Stomach (tissue), 4 donors: ENCODE measurements at regions not wholly inside any gene's neighbourhood (a gene's known extent, or its start where the extent isn't known, plus 50 kb on each side); places are given as distances from the start of the nearest gene placed in this dataset.

Experiments used
- EP300 ChIP-seq: sonication (generic); formaldehyde crosslinking; IDR thresholded peaks from one replicate; pipeline ENCODE4 v1.6.1; 2017; ENCODE audit warnings: antibody characterized with exemption
- POLR2A ChIP-seq, 4 donors: fragments of 450-650 bp; IDR thresholded peaks; one replicate each; pipeline ENCODE4 v1.6.1; 2016; ENCODE audit warnings: antibody characterized with exemption in 4 of 4, control low read depth in 2 of 4, mild to moderate bottlenecking in 1 of 4, moderate library complexity in 1 of 4
- POLR2AphosphoS5 ChIP-seq, 3 donors: sonication (generic); formaldehyde crosslinking; IDR thresholded peaks; one replicate each; pipeline ENCODE4 v1.6.1; 2016; ENCODE audit warnings: antibody characterized with exemption in 3 of 3
- TF ChIP-seq, protein P1 (sequence below), 7 experiments: fragments of 450-650 bp in 4 of 7; fragments of 200-600 bp in 3 of 7; sonication (generic) in 3 of 7; IDR thresholded peaks; one replicate each; pipeline ENCODE4 v1.5.1; 2016 to 2019; ENCODE audit warnings: antibody characterized with exemption in 7 of 7, control low read depth in 2 of 7, mild to moderate bottlenecking in 1 of 7

DNA sequence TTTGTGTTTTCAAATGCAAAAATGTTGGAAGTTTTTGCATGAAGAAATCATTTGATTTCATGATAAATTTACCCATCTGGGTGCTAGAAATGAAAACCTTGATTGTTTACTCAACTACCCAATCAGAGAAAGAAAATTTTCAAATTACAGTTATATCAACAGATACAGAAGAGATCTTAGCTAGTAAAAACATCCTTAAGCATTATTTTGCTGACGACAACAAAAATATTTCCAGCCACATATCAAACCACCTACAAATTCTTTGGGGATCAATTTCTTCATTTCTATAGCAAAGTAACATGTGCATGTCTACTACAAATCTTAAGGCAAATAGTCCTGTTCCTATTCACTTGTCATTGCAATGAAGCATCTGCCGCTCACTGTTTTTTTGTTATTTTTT lies 530.3 kb downstream of the ZIC1 start:
- TF ChIP-seq, protein P1, sequence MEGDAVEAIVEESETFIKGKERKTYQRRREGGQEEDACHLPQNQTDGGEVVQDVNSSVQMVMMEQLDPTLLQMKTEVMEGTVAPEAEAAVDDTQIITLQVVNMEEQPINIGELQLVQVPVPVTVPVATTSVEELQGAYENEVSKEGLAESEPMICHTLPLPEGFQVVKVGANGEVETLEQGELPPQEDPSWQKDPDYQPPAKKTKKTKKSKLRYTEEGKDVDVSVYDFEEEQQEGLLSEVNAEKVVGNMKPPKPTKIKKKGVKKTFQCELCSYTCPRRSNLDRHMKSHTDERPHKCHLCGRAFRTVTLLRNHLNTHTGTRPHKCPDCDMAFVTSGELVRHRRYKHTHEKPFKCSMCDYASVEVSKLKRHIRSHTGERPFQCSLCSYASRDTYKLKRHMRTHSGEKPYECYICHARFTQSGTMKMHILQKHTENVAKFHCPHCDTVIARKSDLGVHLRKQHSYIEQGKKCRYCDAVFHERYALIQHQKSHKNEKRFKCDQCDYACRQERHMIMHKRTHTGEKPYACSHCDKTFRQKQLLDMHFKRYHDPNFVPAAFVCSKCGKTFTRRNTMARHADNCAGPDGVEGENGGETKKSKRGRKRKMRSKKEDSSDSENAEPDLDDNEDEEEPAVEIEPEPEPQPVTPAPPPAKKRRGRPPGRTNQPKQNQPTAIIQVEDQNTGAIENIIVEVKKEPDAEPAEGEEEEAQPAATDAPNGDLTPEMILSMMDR (IDR thresholded peaks at IDR 0.05): no peak
- TF ChIP-seq POLR2AphosphoS5 (IDR thresholded peaks at IDR 0.05) (no peak), EP300 (no peak), POLR2A (IDR thresholded peaks at IDR 0.05) (no peak)
